Activated CD4-positive, alpha-beta T cell treated with anti-CD3 and anti-CD28 coated beads, Interleukin-2, Interleukin-4, amounts not matched to agents 100 ng/mL and 50 ng/mL, durations not matched to agents 16 hours and 8 hours (primary cell): ENCODE measurements at regions not wholly inside any gene's neighbourhood (a gene's known extent, or its start where the extent isn't known, plus 50 kb on each side); places are given as distances from the start of the nearest gene placed in this dataset.
A peak's percentile ranks its signal among the peaks of the same experiment; 100 is the strongest.
"Not testable (repeated sequence)": the region's sequence is repeated elsewhere in the genome, so short reads cannot be mapped to it uniquely, and the experiment has no call there.

Experiments used
- DNase-seq: peaks from one replicate; pipeline ENCODE4 v3.0.0-alpha.2; 2020; ENCODE audit warnings: low spot score

GRCh38 chr20:1754306-1754705 lies 96.7 kb upstream of the SIRPG start:
- DNase-seq: no peak

- DNase-seq: no peak
Observed at GRCh38 chr20:1752045-1752444, 94.5 kb upstream of the SIRPG start.

- no peak for DNase-seq
Observed at GRCh38 chr20:1748777-1749176, 91.2 kb upstream of the SIRPG start.

- no peak for DNase-seq
Observed at GRCh38 chr20:1747953-1748577, 90.5 kb upstream of the SIRPG start.

GRCh38 chr20:1742049-1742434 lies 84.5 kb upstream of the SIRPG start:
- not testable (repeated sequence) for DNase-seq

GRCh38 chr20:1741309-1742048 lies 83.9 kb upstream of the SIRPG start:
- no peak for DNase-seq

- no peak for DNase-seq
Observed at GRCh38 chr20:1737134-1737533, 79.6 kb upstream of the SIRPG start.

GRCh38 chr20:1735417-1736089 lies 78.0 kb upstream of the SIRPG start:
- DNase-seq: no peak

- DNase-seq: peak; percentile 31
Observed at GRCh38 chr20:1734269-1734858, 76.8 kb upstream of the SIRPG start.

GRCh38 chr20:1731828-1732375 lies 74.3 kb upstream of the SIRPG start:
- DNase-seq: not testable (repeated sequence)

GRCh38 chr20:1730981-1731711 lies 73.6 kb upstream of the SIRPG start:
- DNase-seq: not testable (repeated sequence)

- DNase-seq: not testable (repeated sequence)
Observed at GRCh38 chr20:1727303-1727702, 69.7 kb upstream of the SIRPG start.

GRCh38 chr20:1724901-1725300 lies 67.3 kb upstream of the SIRPG start:
- DNase-seq: no peak

- DNase-seq: no peak
Observed at GRCh38 chr20:1722513-1723050, 65.0 kb upstream of the SIRPG start.

- DNase-seq: no peak
Observed at GRCh38 chr20:1721687-1722512, 64.3 kb upstream of the SIRPG start.

GRCh38 chr20:1720845-1721475 lies 63.4 kb upstream of the SIRPG start:
- DNase-seq: no peak

GRCh38 chr20:1720226-1720625 lies 62.6 kb upstream of the SIRPG start:
- no peak for DNase-seq

- no peak for DNase-seq
Observed at GRCh38 chr20:1718604-1719384, 61.2 kb upstream of the SIRPG start.
